HUES64 (cell line): ENCODE measurements at regions not wholly inside any gene's neighbourhood (a gene's known extent, or its start where the extent isn't known, plus 50 kb on each side); places are given as distances from the start of the nearest gene placed in this dataset.
"Not testable (repeated sequence)": the region's sequence is repeated elsewhere in the genome, so short reads cannot be mapped to it uniquely, and the experiment has no call there.

Source experiments
- H3K27ac ChIP-seq: 2 replicates; pipeline ENCODE4 v1.7.0; 2013; ENCODE audit warnings: low read depth, low read length, inconsistent platforms
- H3K27me3 ChIP-seq: 2 replicates; pipeline ENCODE4 v1.6.1; 2013; ENCODE audit warnings: mild to moderate bottlenecking, low read length; ENCODE audit not compliant: insufficient read depth
- H3K36me3 ChIP-seq: 2 replicates; pipeline ENCODE4 v1.6.1; 2013; ENCODE audit warnings: mild to moderate bottlenecking, low read length; ENCODE audit not compliant: insufficient read depth
- H3K4me1 ChIP-seq: 2 replicates; pipeline ENCODE4 v1.6.1; 2013; ENCODE audit warnings: mild to moderate bottlenecking, low read length, moderate library complexity; ENCODE audit not compliant: insufficient read depth
- H3K4me3 ChIP-seq: 2 replicates; pipeline ENCODE4 v1.5.1; 2013; ENCODE audit warnings: mild to moderate bottlenecking, low read length, moderate library complexity
- H3K9ac ChIP-seq: 2 replicates; pipeline ENCODE4 v1.6.1; 2013; ENCODE audit warnings: mild to moderate bottlenecking, low read depth, low read length
- H3K9me3 ChIP-seq: 2 replicates; pipeline ENCODE4 v1.6.1; 2013; ENCODE audit warnings: low read depth, low read length; ENCODE audit not compliant: insufficient read depth
- WGBS: fragments of 150-250, 120-280 bp; methylation state at CpG from one replicate; pipeline ENCODE4 v1.1.7; 2013; ENCODE audit warnings: missing lambda C conversion rate; 5-methylcytosine and 5-hydroxymethylcytosine counted together

- peaks cover 16% of the 10 kb centered on the region; the same call in 1 of the 2 replicates for H3K4me1 ChIP-seq
- H3K4me3 ChIP-seq: no peak overlapping the region
- WGBS: 87% methylated on average over 3 of the region's 3 CpGs
- H3K36me3 ChIP-seq: no peaks in the 10 kb centered on the region
- H3K9ac ChIP-seq: no peak overlapping the region
- no peaks in the 10 kb centered on the region for H3K9me3 ChIP-seq
- no peaks in the 10 kb centered on the region for H3K27me3 ChIP-seq
- H3K27ac ChIP-seq: no peak overlapping the region
Measured at GRCh38 chr15:62326460-62327011, 161.5 kb upstream of the C2CD4B start.

DNA sequence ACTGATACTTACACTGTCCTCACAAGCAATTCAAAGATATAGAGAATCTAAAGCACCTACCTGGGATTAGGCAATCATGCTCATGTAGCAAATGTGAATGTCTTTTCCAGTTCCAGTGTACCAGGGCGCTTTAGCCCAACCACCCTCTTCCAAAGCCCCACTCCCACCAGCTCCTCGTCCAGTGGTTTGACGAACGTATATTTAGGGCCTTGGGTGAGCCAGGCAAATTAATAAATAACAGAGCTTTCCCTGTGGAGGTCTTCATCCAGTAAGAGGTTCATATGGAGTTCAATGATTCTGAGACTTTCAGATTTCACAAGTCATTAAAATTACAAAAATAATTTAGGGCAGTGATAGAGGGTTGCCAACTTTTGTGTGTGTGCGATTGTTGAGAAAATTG lies 162.3 kb upstream of the C2CD4B start:
- no peak overlapping the region for H3K27ac ChIP-seq
- WGBS: 87% methylated on average over 4 of the region's 5 CpGs
- H3K27me3 ChIP-seq: no peaks in the 10 kb centered on the region
- peaks cover 16% of the 10 kb centered on the region; the same call in 1 of the 2 replicates for H3K4me1 ChIP-seq
- no peak overlapping the region for H3K4me3 ChIP-seq
- H3K36me3 ChIP-seq: no peaks in the 10 kb centered on the region
- no peak overlapping the region for H3K9ac ChIP-seq
- H3K9me3 ChIP-seq: no peaks in the 10 kb centered on the region

DNA sequence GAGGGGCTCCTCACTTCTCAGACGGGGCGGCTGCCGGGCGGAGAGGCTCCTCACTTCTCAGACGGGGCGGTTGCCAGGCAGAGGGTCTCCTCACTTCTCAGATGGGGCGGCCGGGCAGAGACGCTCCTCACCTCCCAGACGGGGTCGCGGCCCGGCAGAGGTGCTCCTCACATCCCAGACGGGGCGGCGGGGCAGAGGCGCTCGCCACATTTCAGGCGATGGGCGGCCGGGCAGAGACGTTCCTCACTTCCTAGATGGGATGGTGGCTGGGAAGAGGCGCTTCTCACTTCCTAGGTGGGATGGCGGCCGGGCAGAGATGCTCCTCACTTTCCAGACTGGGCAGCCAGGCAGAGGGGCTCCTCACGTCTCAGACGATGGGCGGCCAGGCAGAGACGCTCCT lies 167.4 kb upstream of the C2CD4B start:
- H3K27me3 ChIP-seq, H3K27ac ChIP-seq, H3K9ac ChIP-seq, H3K36me3 ChIP-seq, H3K4me3 ChIP-seq, H3K9me3 ChIP-seq, H3K4me1 ChIP-seq: not testable (repeated sequence)
- WGBS: 93% methylated on average over 19 of the region's 29 CpGs

DNA sequence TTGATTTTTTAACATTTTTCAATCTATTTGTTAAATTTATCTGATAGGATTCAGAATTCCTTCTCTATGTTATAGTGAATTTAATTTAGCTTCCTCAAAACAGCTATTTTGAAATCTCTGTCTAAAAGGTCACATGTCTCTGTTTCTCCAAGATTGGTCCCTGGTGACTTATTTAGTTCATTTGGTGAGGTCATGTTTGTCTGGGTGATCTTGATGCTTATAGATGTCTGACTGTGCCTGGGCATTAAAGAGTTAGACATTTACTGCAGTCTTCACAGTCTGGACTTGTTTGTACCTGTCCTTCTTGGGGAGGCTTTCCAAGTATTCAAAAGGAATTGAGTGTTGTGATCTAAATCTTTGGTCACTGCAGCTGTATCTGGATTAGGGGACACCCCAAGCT lies 169.5 kb upstream of the C2CD4B start:
- Histone ChIP-seq H3K4me3 (no peak overlapping the region), H3K9me3 (0 out of 2 replicates have a peak, but pooled peaks cover 2% of the 10 kb centered on the region), H3K9ac (no peak overlapping the region), H3K36me3 (no peaks in the 10 kb centered on the region), H3K27me3 (no peaks in the 10 kb centered on the region), H3K4me1 (0 out of 2 replicates have a peak, but pooled peaks cover 3% of the 10 kb centered on the region), H3K27ac (no peak overlapping the region)

GRCh38 chr15:62337934-62338333 lies 172.8 kb upstream of the C2CD4B start:
- Histone ChIP-seq H3K4me1 (0 out of 2 replicates have a peak, but pooled peaks cover 3% of the 10 kb centered on the region), H3K9ac (no peak overlapping the region), H3K4me3 (no peak overlapping the region), H3K27me3 (no peaks in the 10 kb centered on the region), H3K27ac (no peak overlapping the region), H3K36me3 (no peaks in the 10 kb centered on the region), H3K9me3 (0 out of 2 replicates have a peak, but pooled peaks cover 2% of the 10 kb centered on the region)
- WGBS: 90% methylated on average over 4 of the region's 4 CpGs

DNA sequence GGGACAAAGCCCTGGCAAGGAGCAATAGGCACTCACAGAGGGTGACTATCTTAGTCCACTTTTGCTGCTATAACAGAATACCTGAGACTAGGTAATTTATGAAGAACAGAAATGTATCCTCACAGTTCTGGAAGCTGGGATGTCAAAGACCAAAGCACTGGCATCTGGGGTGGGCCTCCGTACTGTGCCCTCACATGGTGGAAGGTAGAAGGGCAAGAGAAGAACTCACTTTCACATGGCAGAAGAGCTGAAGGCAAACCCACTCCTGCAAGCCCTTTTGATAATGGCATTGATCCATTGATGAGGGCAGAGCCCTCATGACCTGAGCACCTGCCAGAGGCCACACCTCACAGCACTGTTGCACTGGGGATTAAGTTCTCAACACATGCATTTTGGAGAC lies 173.4 kb upstream of the C2CD4B start:
- H3K27me3 ChIP-seq: no peaks in the 10 kb centered on the region
- H3K9ac ChIP-seq: no peak overlapping the region
- no peak overlapping the region for H3K27ac ChIP-seq
- no peak overlapping the region for H3K4me3 ChIP-seq
- no peaks in the 10 kb centered on the region for H3K36me3 ChIP-seq
- H3K4me1 ChIP-seq: 0 out of 2 replicates have a peak, but pooled peaks cover 3% of the 10 kb centered on the region
- H3K9me3 ChIP-seq: 0 out of 2 replicates have a peak, but pooled peaks cover 2% of the 10 kb centered on the region
- 81% methylated on average over 1 of the region's 1 CpG for WGBS

DNA sequence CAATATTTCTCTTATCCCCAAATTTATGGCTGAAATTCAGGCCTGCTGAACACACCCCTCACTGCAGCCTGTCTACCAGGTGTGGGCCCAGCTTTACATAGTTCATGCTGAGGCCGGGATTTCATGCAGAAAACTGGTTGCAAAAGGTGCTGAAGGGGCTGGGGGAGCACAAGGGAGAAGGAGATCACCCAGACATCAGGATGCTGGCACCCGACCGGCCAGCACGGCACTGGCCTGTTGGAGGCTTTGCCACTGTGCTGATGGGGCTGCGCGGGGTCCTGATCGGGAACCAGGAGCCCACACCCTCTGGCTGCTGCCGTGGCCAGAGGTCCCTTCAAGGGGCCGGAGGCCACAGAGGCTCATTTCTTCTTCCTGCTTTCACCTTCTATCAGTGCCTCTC lies 177.9 kb upstream of the C2CD4B start:
- Histone ChIP-seq H3K27me3 (no peaks in the 10 kb centered on the region), H3K36me3 (no peaks in the 10 kb centered on the region), H3K9me3 (0 out of 2 replicates have a peak, but pooled peaks cover 2% of the 10 kb centered on the region), H3K9ac (no peak overlapping the region), H3K4me1 (0 out of 2 replicates have a peak, but pooled peaks cover 3% of the 10 kb centered on the region), H3K27ac (no peak overlapping the region), H3K4me3 (no peak overlapping the region)
- WGBS: 93% methylated on average over 9 of the region's 9 CpGs

- Histone ChIP-seq H3K4me3 (no peak overlapping the region), H3K9ac (no peak overlapping the region), H3K9me3 (0 out of 2 replicates have a peak, but pooled peaks cover 2% of the 10 kb centered on the region), H3K27me3 (no peaks in the 10 kb centered on the region), H3K36me3 (no peaks in the 10 kb centered on the region), H3K27ac (no peak overlapping the region), H3K4me1 (0 out of 2 replicates have a peak, but pooled peaks cover 3% of the 10 kb centered on the region)
- 95% methylated on average over 10 of the region's 10 CpGs for WGBS
Measured at GRCh38 chr15:62343397-62343796, 178.3 kb upstream of the C2CD4B start.

DNA sequence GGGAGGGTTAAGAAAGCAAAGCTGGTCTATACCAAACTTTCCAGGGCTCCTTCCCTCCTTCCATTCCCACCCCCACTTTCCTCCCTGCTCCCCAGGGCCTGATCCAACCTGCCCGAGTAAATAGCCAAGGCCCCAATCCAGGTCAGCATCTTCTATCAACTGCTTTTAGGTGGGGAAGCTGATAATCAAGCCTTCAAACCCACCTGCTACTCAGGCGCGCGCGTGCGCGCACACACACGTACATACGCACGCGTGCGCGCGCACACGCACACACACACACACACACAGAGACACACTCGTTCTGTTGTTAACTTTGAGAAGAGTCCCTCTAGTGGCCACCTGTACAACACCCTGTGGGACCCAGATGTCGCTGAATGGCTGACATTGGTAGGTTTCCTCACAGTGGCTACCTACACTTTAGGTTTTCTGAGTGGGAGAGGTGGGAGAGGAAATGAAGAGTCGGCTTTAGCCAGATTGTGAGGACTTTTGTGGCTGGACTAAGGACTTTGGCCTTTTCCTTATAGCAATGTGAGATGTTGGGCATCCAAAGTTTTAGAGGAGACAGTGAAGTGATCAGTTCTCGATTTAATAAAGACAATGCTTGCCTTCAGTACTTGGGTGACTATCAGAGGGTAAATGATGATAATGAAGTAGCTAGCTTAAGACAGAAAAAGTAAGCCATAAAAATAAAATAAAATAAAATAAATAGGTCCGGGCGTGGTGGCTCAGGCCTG lies 179.9 kb upstream of the C2CD4B start:
- Histone ChIP-seq H3K9ac (no peak overlapping the region), H3K9me3 (0 out of 2 replicates have a peak, but pooled peaks cover 2% of the 10 kb centered on the region), H3K27me3 (no peaks in the 10 kb centered on the region), H3K36me3 (no peaks in the 10 kb centered on the region), H3K27ac (no peak overlapping the region), H3K4me1 (no peaks in the 10 kb centered on the region), H3K4me3 (peak overlapping the region; percentile 28)
- 41% methylated on average over 21 of the region's 21 CpGs for WGBS

GRCh38 chr15:62346168-62346567 lies 181.1 kb upstream of the C2CD4B start:
- 0 out of 2 replicates have a peak, but pooled peaks cover 2% of the 10 kb centered on the region for H3K9me3 ChIP-seq
- 88% methylated on average over 1 of the region's 1 CpG for WGBS
- no peak overlapping the region for H3K27ac ChIP-seq

DNA sequence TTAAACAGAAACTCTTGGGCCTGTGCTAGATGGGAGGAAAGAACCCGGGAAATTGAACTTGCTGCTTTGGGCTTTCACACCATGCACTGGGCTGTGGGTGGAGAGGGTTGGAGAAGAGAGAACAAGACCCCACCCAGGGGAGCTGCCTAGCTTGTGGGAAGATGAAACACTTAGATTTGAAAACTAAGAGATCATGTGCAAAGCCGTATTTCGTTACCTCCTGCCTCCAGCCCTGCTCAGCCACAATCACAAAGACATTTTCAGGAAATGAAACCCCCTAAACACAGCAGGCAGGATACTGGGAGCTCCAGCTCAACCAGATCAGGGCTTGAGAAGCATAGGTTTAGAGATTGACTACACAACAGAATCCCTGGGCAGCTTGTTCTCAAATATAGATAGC lies 183.0 kb upstream of the C2CD4B start:
- Histone ChIP-seq H3K36me3 (no peaks in the 10 kb centered on the region), H3K4me1 (no peaks in the 10 kb centered on the region), H3K27ac (no peak overlapping the region), H3K4me3 (no peak overlapping the region), H3K9ac (no peak overlapping the region), H3K27me3 (no peaks in the 10 kb centered on the region), H3K9me3 (0 out of 2 replicates have a peak, but pooled peaks cover 2% of the 10 kb centered on the region)
- 94% methylated on average over 3 of the region's 3 CpGs for WGBS

More at GRCh38 chr15:62346168-62346567, 181.1 kb upstream of the C2CD4B start:
- Histone ChIP-seq H3K4me3 (no peak overlapping the region), H3K4me1 (no peaks in the 10 kb centered on the region), H3K36me3 (no peaks in the 10 kb centered on the region), H3K27me3 (no peaks in the 10 kb centered on the region), H3K9ac (no peak overlapping the region)
